ENCODE measurements at regions not wholly inside any gene's neighbourhood (a gene's known extent, or its start where the extent isn't known, plus 50 kb on each side); places are given as distances from the start of the nearest gene placed in this dataset.
"Not testable (repeated sequence)": the region's sequence is repeated elsewhere in the genome, so short reads cannot be mapped to it uniquely, and the experiment has no call there.

DNA sequence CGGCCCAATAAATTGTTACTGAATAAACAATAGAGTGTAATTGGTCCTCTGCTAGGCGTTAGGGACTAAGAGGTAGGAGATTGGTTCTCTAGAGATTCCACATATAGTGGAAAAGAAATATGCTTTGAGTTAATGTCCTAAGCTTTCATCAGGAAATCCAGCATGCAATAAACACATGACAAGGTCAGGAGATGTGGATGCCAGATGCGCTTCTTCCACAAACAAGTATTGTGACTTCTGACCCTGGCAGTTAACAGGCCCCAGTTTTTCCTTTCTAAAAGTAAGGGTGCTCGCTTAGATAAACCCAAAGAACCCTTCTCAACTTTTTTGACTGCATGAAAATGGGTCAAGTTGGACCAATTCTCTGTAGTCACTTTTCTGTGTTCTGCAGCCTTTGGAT, 146.5 kb upstream of the SOX21 start:
- H3K27ac ChIP-seq = no peak overlapping the region

DNA sequence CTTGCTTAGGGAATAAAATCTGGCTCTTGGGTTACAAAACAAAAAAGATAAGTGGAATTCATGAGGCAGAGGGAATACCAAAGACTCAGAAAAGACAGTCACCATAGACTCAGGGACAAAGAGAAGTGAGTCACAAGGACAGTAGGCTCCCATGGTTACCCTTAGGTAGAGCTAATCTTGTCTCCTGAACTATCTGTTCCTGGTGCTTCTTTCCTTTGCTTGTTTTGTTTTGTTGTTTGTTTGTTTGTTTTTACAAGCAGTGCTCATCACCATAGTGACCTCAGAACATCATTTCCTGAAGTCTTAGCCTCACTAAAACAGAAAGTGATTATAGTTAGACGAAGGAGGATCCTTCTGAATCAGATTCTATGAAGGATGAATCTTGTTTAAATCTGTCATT, 142.3 kb upstream of the SOX21 start:
- TF ChIP-seq, protein P1, sequence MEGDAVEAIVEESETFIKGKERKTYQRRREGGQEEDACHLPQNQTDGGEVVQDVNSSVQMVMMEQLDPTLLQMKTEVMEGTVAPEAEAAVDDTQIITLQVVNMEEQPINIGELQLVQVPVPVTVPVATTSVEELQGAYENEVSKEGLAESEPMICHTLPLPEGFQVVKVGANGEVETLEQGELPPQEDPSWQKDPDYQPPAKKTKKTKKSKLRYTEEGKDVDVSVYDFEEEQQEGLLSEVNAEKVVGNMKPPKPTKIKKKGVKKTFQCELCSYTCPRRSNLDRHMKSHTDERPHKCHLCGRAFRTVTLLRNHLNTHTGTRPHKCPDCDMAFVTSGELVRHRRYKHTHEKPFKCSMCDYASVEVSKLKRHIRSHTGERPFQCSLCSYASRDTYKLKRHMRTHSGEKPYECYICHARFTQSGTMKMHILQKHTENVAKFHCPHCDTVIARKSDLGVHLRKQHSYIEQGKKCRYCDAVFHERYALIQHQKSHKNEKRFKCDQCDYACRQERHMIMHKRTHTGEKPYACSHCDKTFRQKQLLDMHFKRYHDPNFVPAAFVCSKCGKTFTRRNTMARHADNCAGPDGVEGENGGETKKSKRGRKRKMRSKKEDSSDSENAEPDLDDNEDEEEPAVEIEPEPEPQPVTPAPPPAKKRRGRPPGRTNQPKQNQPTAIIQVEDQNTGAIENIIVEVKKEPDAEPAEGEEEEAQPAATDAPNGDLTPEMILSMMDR (IDR thresholded peaks at IDR 0.05) = no peak
- TF ChIP-seq POLR2A (IDR thresholded peaks at IDR 0.05) = no peak
- Histone ChIP-seq H3K27me3 (no peaks in the 10 kb centered on the region), H3K4me3 (no peak overlapping the region), H3K9me3 (no peaks in the 10 kb centered on the region), H3K36me3 (replicated peaks in 1 of 2; ENCODE audit: insufficient read depth in 1 of 2, low read depth in 2 of 2) (no peaks in the 10 kb centered on the region), H3K4me1 (no peaks in the 10 kb centered on the region), H3K27ac (no peak overlapping the region)
- ATAC-seq (no peak), DNase-seq (no peak)
- WGBS, 2 donors = 30 to 64% methylated on average over 1 of the region's 1 CpG
- intact Hi-C loops (cut with DNase I) = no loop called here

More for the DNA sequence above, 146.5 kb upstream of the SOX21 start:
- 72 to 77% methylated on average over 4 of the region's 4 CpGs for WGBS, 2 donors
- no peak for TF ChIP-seq POLR2A (IDR thresholded peaks at IDR 0.05)
- TF ChIP-seq, protein P1 (IDR thresholded peaks at IDR 0.05) = no peak
- intact Hi-C loops (cut with DNase I) = no loop called here
- no peak for DNase-seq
- H3K4me1 ChIP-seq = no peaks in the 10 kb centered on the region
- H3K4me3 ChIP-seq = no peak overlapping the region
- ATAC-seq = no peak
- H3K9me3 ChIP-seq = no peaks in the 10 kb centered on the region
- H3K36me3 ChIP-seq (replicated peaks in 1 of 2; ENCODE audit: insufficient read depth in 1 of 2, low read depth in 2 of 2) = no peaks in the 10 kb centered on the region
- no peaks in the 10 kb centered on the region for H3K27me3 ChIP-seq

- ATAC-seq = no peak
- no peaks in the 10 kb centered on the region for H3K36me3 ChIP-seq (replicated peaks in 1 of 2; ENCODE audit: insufficient read depth in 1 of 2, low read depth in 2 of 2)
- intact Hi-C loops (cut with DNase I) = no loop called here
- no peaks in the 10 kb centered on the region for H3K27me3 ChIP-seq
- no peaks in the 10 kb centered on the region for H3K9me3 ChIP-seq
- WGBS, 2 donors = 59 to 75% methylated on average over 1 of the region's 1 CpG
- no peaks in the 10 kb centered on the region for H3K4me1 ChIP-seq
- H3K27ac ChIP-seq = no peak overlapping the region
- no peak for TF ChIP-seq POLR2A (IDR thresholded peaks at IDR 0.05)
- TF ChIP-seq, protein P1 (IDR thresholded peaks at IDR 0.05) = no peak
- no peak for DNase-seq
- H3K4me3 ChIP-seq = no peak overlapping the region
These were observed 139.2 kb upstream of the SOX21 start for GRCh38 chr13:94851576-94851975.

GRCh38 chr13:94849254-94849653, 136.9 kb upstream of the SOX21 start:
- Histone ChIP-seq H3K27me3 (no peaks in the 10 kb centered on the region), H3K36me3 (replicated peaks in 1 of 2; ENCODE audit: insufficient read depth in 1 of 2, low read depth in 2 of 2) (no peaks in the 10 kb centered on the region), H3K4me3 (no peak overlapping the region), H3K9me3 (no peaks in the 10 kb centered on the region), H3K27ac (no peak overlapping the region), H3K4me1 (no peaks in the 10 kb centered on the region)
- no peak for DNase-seq
- intact Hi-C loops (cut with DNase I) = no loop called here
- 15 to 26% methylated on average over 1 of the region's 1 CpG for WGBS, 2 donors
- no peak for ATAC-seq
- TF ChIP-seq, protein P1 (IDR thresholded peaks at IDR 0.05) = no peak
- TF ChIP-seq POLR2A (IDR thresholded peaks at IDR 0.05) = no peak

- Histone ChIP-seq H3K4me1 (no peaks in the 10 kb centered on the region), H3K27ac (no peak overlapping the region), H3K36me3 (replicated peaks in 1 of 2; ENCODE audit: insufficient read depth in 1 of 2, low read depth in 2 of 2) (no peaks in the 10 kb centered on the region), H3K4me3 (no peak overlapping the region), H3K27me3 (no peaks in the 10 kb centered on the region), H3K9me3 (no peaks in the 10 kb centered on the region)
- no peak for TF ChIP-seq POLR2A (IDR thresholded peaks at IDR 0.05)
- TF ChIP-seq, protein P1 (IDR thresholded peaks at IDR 0.05) = no peak
- DNase-seq (no peak), ATAC-seq (no peak)
- intact Hi-C loops (cut with DNase I) = no loop called here
These were observed 130.6 kb upstream of the SOX21 start for GRCh38 chr13:94842901-94843300.

DNA sequence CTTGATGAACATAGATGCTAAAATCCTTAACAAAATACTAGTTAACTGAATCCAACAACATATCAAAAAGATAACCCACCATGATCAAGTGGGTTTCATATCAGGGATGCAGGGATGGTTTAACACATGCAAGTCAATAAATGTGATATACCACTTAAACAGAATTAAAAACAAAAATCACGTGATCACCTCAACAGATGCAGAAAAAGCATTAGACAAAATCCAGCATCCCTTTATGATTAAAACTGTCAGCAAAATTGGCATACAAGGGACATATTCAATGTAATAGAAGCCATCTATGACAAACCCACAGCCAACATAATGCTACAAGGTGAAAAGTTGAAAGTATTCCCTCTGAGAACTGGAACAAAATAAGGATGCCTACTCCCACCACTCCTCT, 124.7 kb upstream of the SOX21 start:
- 64 to 69% methylated on average over 1 of the region's 1 CpG for WGBS, 2 donors
- H3K27me3 ChIP-seq; intact Hi-C loops (cut with DNase I); DNase-seq; H3K36me3 ChIP-seq (replicated peaks in 1 of 2; ENCODE audit: insufficient read depth in 1 of 2, low read depth in 2 of 2); ATAC-seq; H3K9me3 ChIP-seq; H3K4me1 ChIP-seq; H3K27ac ChIP-seq; H3K4me3 ChIP-seq: not testable (repeated sequence)
